ENCODE measurements at regions not wholly inside any gene's neighbourhood (a gene's known extent, or its start where the extent isn't known, plus 50 kb on each side); places are given as distances from the start of the nearest gene placed in this dataset.
"Not testable (repeated sequence)": the region's sequence is repeated elsewhere in the genome, so short reads cannot be mapped to it uniquely, and the experiment has no call there.

- no peak for DNase-seq
Measured at GRCh38 chr5:172528440-172528839, 74.1 kb upstream of the SH3PXD2B start.

GRCh38 chr5:172527559-172527958 is 73.2 kb upstream of the SH3PXD2B start:
- no peak for DNase-seq

- DNase-seq: no peak
Measured at GRCh38 chr5:172525996-172526360, 71.7 kb upstream of the SH3PXD2B start.

- no peak for DNase-seq
Measured at GRCh38 chr5:172525307-172525995, 71.1 kb upstream of the SH3PXD2B start.

GRCh38 chr5:172524573-172525021 is 70.3 kb upstream of the SH3PXD2B start:
- no peak for DNase-seq

GRCh38 chr5:172523146-172523745 is 68.9 kb upstream of the SH3PXD2B start:
- no peak for DNase-seq

- no peak for DNase-seq
Measured at GRCh38 chr5:172521338-172521932, 67.1 kb upstream of the SH3PXD2B start.

GRCh38 chr5:172511952-172512351 is 57.6 kb upstream of the SH3PXD2B start:
- DNase-seq: no peak

GRCh38 chr5:172509405-172509781 is 55.1 kb upstream of the SH3PXD2B start:
- DNase-seq: no peak

GRCh38 chr5:172508471-172509404 is 54.4 kb upstream of the SH3PXD2B start:
- DNase-seq: no peak

GRCh38 chr5:172507485-172507884 is 53.2 kb upstream of the SH3PXD2B start:
- DNase-seq: not testable (repeated sequence)

- no peak for DNase-seq
Measured at GRCh38 chr5:172506921-172507320, 52.6 kb upstream of the SH3PXD2B start.

GRCh38 chr5:172506251-172506650 is 51.9 kb upstream of the SH3PXD2B start:
- no peak for DNase-seq

GRCh38 chr5:172505845-172506244 is 51.5 kb upstream of the SH3PXD2B start:
- DNase-seq: no peak

GRCh38 chr5:172505403-172505759 is 51.1 kb upstream of the SH3PXD2B start:
- DNase-seq: no peak

GRCh38 chr5:172504701-172505402 is 50.5 kb upstream of the SH3PXD2B start:
- DNase-seq: peak in 1 of 2 donors; percentile 30

GRCh38 chr5:172503925-172504700 is 49.8 kb upstream of the SH3PXD2B start:
- no peak for DNase-seq

Measured in right lung (tissue), 2 donors.